ENCODE measurements at regions not wholly inside any gene's neighbourhood (a gene's known extent, or its start where the extent isn't known, plus 50 kb on each side); places are given as distances from the start of the nearest gene placed in this dataset.

- TF ChIP-seq POLR2A (IDR thresholded peaks at IDR 0.05): no peak
- no peak for TF ChIP-seq CTCF (IDR thresholded peaks at IDR 0.05)
These were observed 541.3 kb upstream of the KCNMB2 start for GRCh38 chr3:177994976-177995375.

Measured in adrenal gland (tissue), 5 donors.